ENCODE measurements at regions not wholly inside any gene's neighbourhood (a gene's known extent, or its start where the extent isn't known, plus 50 kb on each side); places are given as distances from the start of the nearest gene placed in this dataset.
"Not testable (repeated sequence)": the region's sequence is repeated elsewhere in the genome, so short reads cannot be mapped to it uniquely, and the experiment has no call there.

DNA sequence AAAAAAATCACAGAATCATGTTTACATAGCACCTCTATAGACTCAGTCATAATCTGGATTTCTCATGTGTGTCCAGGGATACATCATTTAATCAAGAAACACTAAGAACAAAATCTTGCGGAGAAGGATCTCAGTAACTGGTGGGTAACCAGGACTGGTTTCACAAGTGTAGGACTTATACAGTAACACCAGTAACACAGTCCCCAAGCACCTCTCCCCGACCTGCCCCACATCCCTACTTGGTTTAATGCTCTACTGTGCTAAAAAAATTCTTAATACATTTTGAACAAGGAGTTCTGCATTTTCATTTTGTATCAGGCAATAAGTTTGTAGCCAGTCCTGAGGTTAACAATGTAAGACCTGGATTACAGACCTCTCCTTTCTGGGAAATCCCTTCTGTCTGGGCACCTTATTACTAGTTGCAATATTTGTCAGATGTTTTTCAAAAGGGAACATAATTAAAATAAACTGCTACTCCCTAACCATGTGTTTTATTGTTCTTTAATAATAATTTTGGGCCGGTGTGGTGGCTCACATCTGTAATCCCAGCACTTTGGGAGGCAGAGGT lies 57.6 kb upstream of the BBX start:
- no peak for DNase-seq (ENCODE audit: low read depth)
- no peak overlapping the region for H3K4me3 ChIP-seq (ENCODE audit: low read depth, low read length)
- TF ChIP-seq, protein P1, sequence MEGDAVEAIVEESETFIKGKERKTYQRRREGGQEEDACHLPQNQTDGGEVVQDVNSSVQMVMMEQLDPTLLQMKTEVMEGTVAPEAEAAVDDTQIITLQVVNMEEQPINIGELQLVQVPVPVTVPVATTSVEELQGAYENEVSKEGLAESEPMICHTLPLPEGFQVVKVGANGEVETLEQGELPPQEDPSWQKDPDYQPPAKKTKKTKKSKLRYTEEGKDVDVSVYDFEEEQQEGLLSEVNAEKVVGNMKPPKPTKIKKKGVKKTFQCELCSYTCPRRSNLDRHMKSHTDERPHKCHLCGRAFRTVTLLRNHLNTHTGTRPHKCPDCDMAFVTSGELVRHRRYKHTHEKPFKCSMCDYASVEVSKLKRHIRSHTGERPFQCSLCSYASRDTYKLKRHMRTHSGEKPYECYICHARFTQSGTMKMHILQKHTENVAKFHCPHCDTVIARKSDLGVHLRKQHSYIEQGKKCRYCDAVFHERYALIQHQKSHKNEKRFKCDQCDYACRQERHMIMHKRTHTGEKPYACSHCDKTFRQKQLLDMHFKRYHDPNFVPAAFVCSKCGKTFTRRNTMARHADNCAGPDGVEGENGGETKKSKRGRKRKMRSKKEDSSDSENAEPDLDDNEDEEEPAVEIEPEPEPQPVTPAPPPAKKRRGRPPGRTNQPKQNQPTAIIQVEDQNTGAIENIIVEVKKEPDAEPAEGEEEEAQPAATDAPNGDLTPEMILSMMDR (IDR thresholded peaks at IDR 0.05; ENCODE audit: insufficient read depth, low read length), result no peak

DNA sequence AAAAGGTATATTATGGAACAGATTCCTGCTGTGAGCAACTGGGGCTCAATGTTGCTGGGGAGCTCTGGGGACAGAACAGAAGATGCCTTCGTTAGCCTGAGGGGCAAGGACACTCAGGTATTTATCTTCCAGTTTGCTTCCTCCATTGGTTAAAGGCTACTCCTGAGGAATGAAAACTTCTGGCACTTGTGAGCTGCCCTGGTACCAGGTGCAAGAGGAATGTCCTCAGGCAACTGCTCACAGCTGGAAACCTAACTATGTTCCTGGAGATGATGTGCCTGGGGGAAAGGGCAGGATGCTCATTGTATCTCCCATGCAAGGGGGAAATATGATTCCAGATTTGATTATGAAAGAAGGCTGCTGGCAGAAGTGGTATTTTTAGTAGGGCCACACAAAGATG lies 54.0 kb upstream of the BBX start:
- TF ChIP-seq, protein P1 (IDR thresholded peaks at IDR 0.05; ENCODE audit: insufficient read depth, low read length), result no peak
- no peak for DNase-seq (ENCODE audit: low read depth)
- H3K4me3 ChIP-seq (ENCODE audit: low read depth, low read length), result no peak overlapping the region

DNA sequence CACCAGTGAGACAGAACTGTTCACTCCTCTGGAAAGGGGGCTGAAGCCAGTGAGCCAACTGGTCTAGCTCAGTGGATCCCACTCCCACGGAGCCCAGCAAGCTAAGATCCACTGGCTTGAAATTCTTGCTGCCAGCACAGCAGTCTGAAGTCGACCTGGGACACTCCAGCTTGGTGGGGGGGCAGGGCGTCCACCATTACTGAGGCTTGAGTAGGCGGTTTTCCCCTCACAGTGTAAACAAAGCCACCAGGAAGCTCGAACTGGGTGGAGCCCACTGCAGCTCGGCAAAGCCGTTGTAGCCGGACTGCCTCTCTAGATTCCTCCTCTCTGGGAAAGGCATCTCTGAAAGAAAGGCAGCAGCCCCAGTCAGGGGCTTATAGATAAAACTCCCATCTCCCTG lies 52.3 kb upstream of the BBX start:
- DNase-seq (ENCODE audit: low read depth); H3K4me3 ChIP-seq (ENCODE audit: low read depth, low read length): not testable (repeated sequence)

All from fibroblast of the aortic adventitia (primary cell).